Endothelial cell of umbilical vein (primary cell): ENCODE measurements at regions not wholly inside any gene's neighbourhood (a gene's known extent, or its start where the extent isn't known, plus 50 kb on each side); places are given as distances from the start of the nearest gene placed in this dataset.

ENCODE experiments used
- BruUV-seq: library from RNA; stranded (reverse); fragments of 400-500 nt; replicated peaks from 2 replicates; lab custom pipeline; 2021; lab: Mats Ljungman, UMichigan
- CTCF ChIA-PET: fragments of 300-600, 350-600 bp; sonication (Branson Sonifier 250); formaldehyde crosslinking; loops from one replicate; lab custom pipeline; 2021; ENCODE audit warnings: antibody characterized with exemption, inconsistent platforms; lab: Charles Lee
- POLR2A ChIA-PET: fragments of 300-600, 350-600 bp; sonication (Branson Sonifier 250); formaldehyde crosslinking; loops from one replicate; lab custom pipeline; 2021; ENCODE audit warnings: antibody characterized with exemption, inconsistent platforms; lab: Charles Lee
- DNase-seq: peaks from one replicate; pipeline ENCODE4 v3.0.0-alpha.2; 2011; ENCODE audit warnings: low read depth, low spot score
- FAIRE-seq: peaks from 2 replicates; lab custom pipeline; 2011; peaks lifted over from hg19 to GRCh38; lab: Jason Lieb, UNC
- H2AFZ ChIP-seq: 2 replicates; pipeline ENCODE4 v1.6.0; 2012; ENCODE audit warnings: low read depth, low read length, control low read depth, inconsistent platforms
- H3K27ac ChIP-seq: 2 replicates; pipeline ENCODE4 v1.5.1; 2011; ENCODE audit warnings: low read depth, mild to moderate bottlenecking, control low read depth, low read length, moderate library complexity; ENCODE audit not compliant: insufficient read depth
- H3K27me3 ChIP-seq, 2 experiments: 2 replicates each; pipeline versions ENCODE4 v1.6.0 to v1.6.1; 2011; ENCODE audit warnings: low read length in 2 of 2, mixed read lengths in 1 of 2; ENCODE audit not compliant: control insufficient read depth in 2 of 2, insufficient read depth in 2 of 2
- H3K36me3 ChIP-seq, 2 experiments: 2 replicates in 1 of 2; 3 replicates in 1 of 2; pipeline ENCODE4 v1.5.1; 2011; ENCODE audit warnings: low read length in 2 of 2, mild to moderate bottlenecking in 1 of 2, moderate library complexity in 1 of 2; ENCODE audit not compliant: control insufficient read depth in 2 of 2, insufficient read depth in 2 of 2; ENCODE audit errors: extremely low read depth in 1 of 2
- H3K4me1 ChIP-seq: 3 replicates; pipeline ENCODE4 v1.5.1; 2011; ENCODE audit warnings: mild to moderate bottlenecking, low read length; ENCODE audit not compliant: control insufficient read depth, insufficient read depth; ENCODE audit errors: extremely low read depth
- H3K4me2 ChIP-seq: 2 replicates; pipeline ENCODE4 v1.6.1; 2011; ENCODE audit warnings: low read length, control low read depth, mixed read lengths; ENCODE audit not compliant: insufficient read depth
- H3K4me3 ChIP-seq, 3 experiments: fragments of 200-600 bp in 1 of 3; sonication (generic), shearing (Covaris generic) in 1 of 3; replicated peaks in 1 of 3; 2 replicates each; pipeline ENCODE4 v1.5.1; 2011 to 2016; ENCODE audit warnings: control low read depth in 3 of 3, low read length in 3 of 3, mild to moderate bottlenecking in 2 of 3, inconsistent platforms in 1 of 3, low read depth in 1 of 3, moderate library complexity in 1 of 3; ENCODE audit not compliant: insufficient read depth in 1 of 3
- H3K79me2 ChIP-seq: 2 replicates; pipeline ENCODE4 v1.6.0; 2012; ENCODE audit warnings: low read length, inconsistent platforms; ENCODE audit not compliant: control insufficient read depth, insufficient read depth
- H3K9ac ChIP-seq: replicated peaks from 2 replicates; pipeline ENCODE3; 2011; ENCODE audit warnings: low read length, control low read depth; ENCODE audit not compliant: insufficient read depth; ENCODE audit errors: extremely low read depth
- H3K9me1 ChIP-seq: replicated peaks from 3 replicates; pipeline ENCODE4 v1.6.0; 2011; ENCODE audit warnings: mild to moderate bottlenecking, low read length; ENCODE audit not compliant: control insufficient read depth, insufficient read depth; ENCODE audit errors: extremely low read depth
- H3K9me3 ChIP-seq: replicated peaks from 2 replicates; pipeline ENCODE4 v1.5.1; 2012; ENCODE audit warnings: low read length, inconsistent platforms; ENCODE audit not compliant: control insufficient read depth, insufficient read depth
- H4K20me1 ChIP-seq: replicated peaks from 2 replicates; pipeline ENCODE3; 2011; ENCODE audit warnings: mild to moderate bottlenecking, low read length; ENCODE audit not compliant: control insufficient read depth, insufficient read depth; ENCODE audit errors: extremely low read depth
- CTCF ChIP-seq, 2 donors: IDR thresholded peaks; 1 replicate in 1 of 2; 2 replicates in 1 of 2; pipeline ENCODE4 v1.5.1; 2011; ENCODE audit warnings: low read length in 2 of 2, mild to moderate bottlenecking in 2 of 2, moderate library complexity in 2 of 2, control low read depth in 1 of 2, inconsistent platforms in 1 of 2, low read depth in 1 of 2; ENCODE audit not compliant: insufficient read depth in 1 of 2; ENCODE audit errors: extremely low read depth in 1 of 2
- EZH2 ChIP-seq: IDR thresholded peaks from 2 replicates; pipeline ENCODE4 v1.6.1; 2012; ENCODE audit warnings: borderline replicate concordance, low read depth, mild to moderate bottlenecking, moderate library complexity, low read length, inconsistent platforms; ENCODE audit not compliant: severe bottlenecking
- FOS ChIP-seq: IDR thresholded peaks from 2 replicates; pipeline ENCODE4 v1.6.1; 2011; ENCODE audit warnings: mild to moderate bottlenecking, low read length, moderate library complexity, borderline replicate concordance; ENCODE audit not compliant: insufficient read depth
- GATA2 ChIP-seq: IDR thresholded peaks from 2 replicates; pipeline ENCODE4 v1.7.0; 2011; ENCODE audit warnings: low read depth, mild to moderate bottlenecking, moderate library complexity, mixed read lengths, low read length; ENCODE audit not compliant: insufficient read length, insufficient read depth
- JUN ChIP-seq: IDR thresholded peaks from 2 replicates; pipeline ENCODE4 v1.6.1; 2011; ENCODE audit warnings: borderline replicate concordance, low read depth; ENCODE audit not compliant: insufficient read length, insufficient read depth
- MAX ChIP-seq: IDR thresholded peaks from 2 replicates; pipeline ENCODE4 v1.6.1; 2011; ENCODE audit not compliant: insufficient read depth, insufficient read length
- MYC ChIP-seq: IDR thresholded peaks from one replicate; pipeline ENCODE4 v1.6.1; 2011; ENCODE audit warnings: mild to moderate bottlenecking, low read depth, low read length
- POLR2A ChIP-seq: IDR thresholded peaks from 2 replicates; pipeline ENCODE4 v1.6.1; 2012; ENCODE audit warnings: low read depth, mild to moderate bottlenecking, control low read depth, low read length
- POLR2AphosphoS5 ChIP-seq: IDR thresholded peaks from 2 replicates; pipeline ENCODE4 v1.6.1; 2012; ENCODE audit warnings: low read depth, mild to moderate bottlenecking, control low read depth, low read length, moderate library complexity; ENCODE audit not compliant: insufficient read depth
- dilution Hi-C: fragments of 300-500 bp; cut with MboI; formaldehyde crosslinking; loops from one replicate; pipeline ENCODE4 v1.15.0; 2019; ENCODE audit warnings: low sequenced_read_pairs; ENCODE audit not compliant: extremely low pct_ligation_motif_present
- intact Hi-C: fragments of 100-400 bp; cut with micrococcal nuclease; formaldehyde crosslinking; loops from one replicate; pipeline ENCODE4 v1.10.0; 2022

- Histone ChIP-seq H3K27ac (no peak overlapping the region), H3K9me1 (no peaks in the 10 kb centered on the region), H3K4me1 (no peaks in the 10 kb centered on the region), H3K4me2 (no peak overlapping the region), H2AFZ (no peak overlapping the region), H3K9ac (no peak overlapping the region), H3K9me3 (no peaks in the 10 kb centered on the region), H3K79me2 (no peaks in the 10 kb centered on the region), H3K4me3 (no peak overlapping the region), H4K20me1 (no peaks in the 10 kb centered on the region), H3K27me3 (no peaks in the 10 kb centered on the region), H3K36me3 (no peaks in the 10 kb centered on the region)
- dilution Hi-C loops (no loop called here), intact Hi-C loops (no loop called here)
- no peak for FAIRE-seq
- ChIA-PET CTCF (no interaction called here), POLR2A (no interaction called here)
- no peak for TF ChIP-seq MAX
- TF ChIP-seq GATA2 = no peak
- TF ChIP-seq CTCF (IDR thresholded peaks at IDR 0.05; ENCODE audit: extremely low read depth in 1 of 2, insufficient read depth in 1 of 2, low read depth in 1 of 2, low read length in 2 of 2) = no peak
- TF ChIP-seq JUN = no peak
- TF ChIP-seq POLR2A = no peak
- no peak for TF ChIP-seq FOS
- TF ChIP-seq POLR2AphosphoS5 = no peak
- TF ChIP-seq MYC = no peak
- TF ChIP-seq EZH2 = no peak
- DNase-seq = no peak
- BruUV-seq = no TSS peak
These were observed 91.0 kb downstream of the NPAP1 start for GRCh38 chr15:24766511-24767133.
